ENCODE measurements at regions not wholly inside any gene's neighbourhood (a gene's known extent, or its start where the extent isn't known, plus 50 kb on each side); places are given as distances from the start of the nearest gene placed in this dataset.

DNA sequence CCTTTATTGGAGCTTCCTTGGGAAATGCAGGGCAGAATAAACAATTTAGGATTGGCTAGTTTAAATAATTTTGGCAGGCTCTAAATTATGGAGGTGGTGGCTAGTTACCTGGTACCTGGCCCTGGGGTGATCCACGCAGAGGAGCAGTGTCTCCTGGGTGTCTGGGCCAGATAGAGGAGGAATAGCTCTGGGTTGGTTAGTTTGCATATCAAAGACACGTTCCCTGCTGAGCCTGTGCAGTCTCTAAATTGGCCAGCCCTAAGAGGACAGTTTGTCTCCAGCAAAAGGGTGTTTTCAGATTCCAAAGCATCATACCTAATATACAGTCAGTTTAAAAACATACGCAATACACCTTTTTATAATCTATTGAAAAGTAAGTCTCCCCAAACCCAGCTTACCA lies 333.3 kb upstream of the TPM1 start:
- H3K9me3 ChIP-seq (ENCODE audit: low read length), result no peaks in the 10 kb centered on the region
- H3K9me2 ChIP-seq (ENCODE audit: insufficient read depth, low read length), result no peaks in the 10 kb centered on the region
- no peak overlapping the region for H3K27ac ChIP-seq (ENCODE audit: low read length)
- no peaks in the 10 kb centered on the region for H3K79me2 ChIP-seq (replicated peaks; ENCODE audit: insufficient read depth, low read length)
- no peak overlapping the region for H3K9ac ChIP-seq (ENCODE audit: low read length)
- TF ChIP-seq EP300 (conservative IDR thresholded peaks at IDR 0.05; ENCODE audit: poor library complexity, severe bottlenecking) (no peak), MXI1 (conservative IDR thresholded peaks at IDR 0.05; ENCODE audit: poor library complexity, severe bottlenecking) (no peak), SMC3 (conservative IDR thresholded peaks at IDR 0.05; ENCODE audit: poor library complexity) (no peak), REST (IDR thresholded peaks at IDR 0.05; ENCODE audit: borderline replicate concordance) (no peak), CTCF (IDR thresholded peaks at IDR 0.05; ENCODE audit: poor library complexity, severe bottlenecking) (no peak), RAD21 (conservative IDR thresholded peaks at IDR 0.05) (no peak), TAF1 (IDR thresholded peaks at IDR 0.05; ENCODE audit: low read depth) (no peak), POLR2AphosphoS5 (IDR thresholded peaks at IDR 0.05) (no peak), EZH2 (IDR thresholded peaks at IDR 0.05; ENCODE audit: borderline replicate concordance, insufficient read depth, low read length, poor library complexity, severe bottlenecking) (no peak)
- H3F3A ChIP-seq (ENCODE audit: insufficient read depth, low read length, poor library complexity, severe bottlenecking), result no peaks in the 10 kb centered on the region
- H2AFZ ChIP-seq (ENCODE audit: low read depth, low read length), result no peak overlapping the region
- no peaks in the 10 kb centered on the region for H3K36me3 ChIP-seq (ENCODE audit: insufficient read depth, low read length)
- H3K4me2 ChIP-seq (ENCODE audit: low read length), result no peak overlapping the region
- H4K20me1 ChIP-seq (ENCODE audit: insufficient read depth), result no peaks in the 10 kb centered on the region
- no peaks in the 10 kb centered on the region for H3K27me3 ChIP-seq (ENCODE audit: insufficient read depth, low read depth, low read length)
- H3K4me3 ChIP-seq (ENCODE audit: low read length), result no peak overlapping the region

DNA sequence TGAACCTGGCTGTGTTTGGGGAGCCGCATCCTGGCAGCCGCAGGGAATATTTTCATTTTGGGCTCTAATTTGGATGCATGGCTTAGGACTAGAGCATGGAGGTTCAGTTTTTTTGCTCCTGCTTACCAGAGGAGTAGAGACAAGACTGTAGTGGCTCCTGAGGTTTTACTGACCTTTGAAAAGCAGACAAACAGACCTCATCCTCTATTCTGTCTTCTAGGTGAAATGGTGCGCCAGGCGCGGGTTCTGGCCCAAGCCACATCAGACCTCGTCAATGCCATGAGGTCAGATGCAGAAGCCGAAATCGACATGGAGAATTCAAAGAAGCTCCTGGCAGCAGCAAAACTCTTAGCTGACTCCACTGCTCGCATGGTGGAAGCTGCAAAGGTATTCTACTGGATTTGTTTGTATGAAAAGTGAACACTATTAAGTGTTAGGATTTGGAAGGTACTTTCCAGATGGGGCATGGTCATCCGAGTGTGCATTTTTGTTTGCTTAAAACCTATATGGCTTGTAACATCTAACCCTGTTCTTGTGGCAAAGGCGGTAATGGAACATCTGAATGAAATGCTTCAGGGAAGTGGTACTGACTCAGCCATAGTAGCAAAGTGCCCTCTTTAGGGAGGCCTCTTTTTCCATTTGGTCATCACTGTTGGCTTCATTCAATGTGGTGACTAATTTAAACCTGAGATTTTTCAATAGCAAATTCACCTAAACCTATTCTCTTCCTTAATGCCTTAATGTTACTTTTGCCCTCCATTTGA lies 330.7 kb upstream of the TPM1 start:
- no peaks in the 10 kb centered on the region for H3K9me3 ChIP-seq (ENCODE audit: low read length)
- no peaks in the 10 kb centered on the region for H4K20me1 ChIP-seq (ENCODE audit: insufficient read depth)
- H3K9ac ChIP-seq (ENCODE audit: low read length), result no peak overlapping the region
- no peaks in the 10 kb centered on the region for H3K9me2 ChIP-seq (ENCODE audit: insufficient read depth, low read length)
- no peak overlapping the region for H3K4me3 ChIP-seq (ENCODE audit: low read length)
- H3K79me2 ChIP-seq (replicated peaks; ENCODE audit: insufficient read depth, low read length), result no peaks in the 10 kb centered on the region
- H3F3A ChIP-seq (ENCODE audit: insufficient read depth, low read length, poor library complexity, severe bottlenecking), result no peaks in the 10 kb centered on the region
- H3K27ac ChIP-seq (ENCODE audit: low read length), result no peak overlapping the region
- no peaks in the 10 kb centered on the region for H3K27me3 ChIP-seq (ENCODE audit: insufficient read depth, low read depth, low read length)
- TF ChIP-seq TAF1 (IDR thresholded peaks at IDR 0.05; ENCODE audit: low read depth), result no peak
- no peak for TF ChIP-seq MXI1 (conservative IDR thresholded peaks at IDR 0.05; ENCODE audit: poor library complexity, severe bottlenecking)
- no peak for TF ChIP-seq POLR2AphosphoS5 (IDR thresholded peaks at IDR 0.05)
- H2AFZ ChIP-seq (ENCODE audit: low read depth, low read length), result no peak overlapping the region
- no peak overlapping the region for H3K4me2 ChIP-seq (ENCODE audit: low read length)
- H3K36me3 ChIP-seq (ENCODE audit: insufficient read depth, low read length), result no peaks in the 10 kb centered on the region
